Heart right ventricle (tissue), 16 donors: ENCODE measurements at regions not wholly inside any gene's neighbourhood (a gene's known extent, or its start where the extent isn't known, plus 50 kb on each side); places are given as distances from the start of the nearest gene placed in this dataset.

Experiments
- ATAC-seq, 8 donors: fragments of 200-7000 bp; cut with Tn5 transposase; one replicate each; pipeline ENCODE4 v1.9.1; 2020; ENCODE audit warnings: mild to moderate bottlenecking in 8 of 8, moderate library complexity in 8 of 8, moderate number of reproducible peaks in 1 of 8
- DNase-seq, 2 donors: peaks; one replicate each; pipeline ENCODE4 v3.0.0-alpha.2; 2020
- H3K27ac ChIP-seq, 10 donors: fragments of 200-600 bp; sonication (generic) in 2 of 10; one replicate each; pipeline versions ENCODE4 v1.5.0 to v1.8.0; 2020 to 2022; ENCODE audit warnings: mild to moderate bottlenecking in 3 of 10
- H3K27me3 ChIP-seq, 7 donors: fragments of 200-600 bp; one replicate each; pipeline ENCODE4 v1.8.0; 2021 to 2022; ENCODE audit warnings: mild to moderate bottlenecking in 2 of 7
- H3K36me3 ChIP-seq, 9 donors: fragments of 200-600 bp; sonication (generic) in 1 of 9; one replicate each; pipeline versions ENCODE4 v1.5.0 to v1.8.0; 2020 to 2022; ENCODE audit warnings: mild to moderate bottlenecking in 2 of 9
- H3K4me1 ChIP-seq, 9 donors: fragments of 200-600 bp; sonication (generic) in 1 of 9; one replicate each; pipeline versions ENCODE4 v1.5.0 to v1.8.0; 2020 to 2022; ENCODE audit warnings: mild to moderate bottlenecking in 4 of 9
- H3K4me3 ChIP-seq, 10 donors: fragments of 200-600 bp; sonication (generic) in 2 of 10; one replicate each; pipeline versions ENCODE4 v1.5.0 to v1.8.0; 2020 to 2022; ENCODE audit warnings: mild to moderate bottlenecking in 7 of 10, moderate library complexity in 2 of 10
- H3K9me3 ChIP-seq, 11 donors: fragments of 200-600 bp in 10 of 11; sonication (generic) in 2 of 11; one replicate each; pipeline versions ENCODE4 v1.5.0 to v1.8.0; 2013 to 2022; ENCODE audit warnings: mild to moderate bottlenecking in 2 of 11, control low read depth in 1 of 11, moderate library complexity in 1 of 11
- CTCF ChIP-seq, 9 donors: fragments of 200-600 bp; sonication (generic) in 2 of 9; IDR thresholded peaks; one replicate each; pipeline versions ENCODE4 v1.5.0 to v1.8.0; 2021 to 2022; ENCODE audit warnings: antibody characterized with exemption in 9 of 9, mild to moderate bottlenecking in 5 of 9, moderate library complexity in 1 of 9
- WGBS, 2 donors: extraction: QIAGEN DNeasy Blood & Tissue Kit; methylation state at CpG; one replicate each; pipeline ENCODE4 v1.1.7; 2013; ENCODE audit warnings: inconsistent platforms in 1 of 2; 5-methylcytosine and 5-hydroxymethylcytosine counted together
- intact Hi-C, 10 donors: fragments of 100-400 bp; cut with DNase I; formaldehyde crosslinking; loops; one replicate each; pipeline versions ENCODE4 v1.11.1 to v1.14.2; 2022
- donor health status: Arrhythmogenic right ventricular cardiomyopathy.
- donor health status: ischemic (EF 13 %, LVEDD 7.1; RV severe dilation, severe dysfunction).
- donor health status: healthy with polysubstance abuse.
- donor health status: DM: no; HTN: yes; CAD: no.
- donor health status: DM: no; HTN: no; CAD: no.
- donor health status: ischemic (EF 25% LVEDD 6.9; RV normal size, moderate dysfunction).
- donor health status: ischemic (EF 25% LVEDD 5.7; RV mildly dilated, moderate dysfunction).
- donor health status: healthy.
- donor health status: DM: yes; HTN: yes; CAD: no.
- donor health status: Ischemic cardiomyopathy.
- donor health status: ischemic (EF 35%, LVEDD 5.7; RV mildly dilated, moderate dysfunction).
- donor health status: nonischemic (EF 11% LVEDD 7.7; RV severe dilation, severe dysfunction).
- donor health status: DM: yes; HTN: yes; CAD: no.
- donor health status: PGD.
- donor health status: ischemic (EF 29% LVEDD 5.4; RV normal size, mild dysfunction).
- donor health status: nonischemic (EF 23%, LVEDD 6.1; RV moderate dilation, normal function).

DNA sequence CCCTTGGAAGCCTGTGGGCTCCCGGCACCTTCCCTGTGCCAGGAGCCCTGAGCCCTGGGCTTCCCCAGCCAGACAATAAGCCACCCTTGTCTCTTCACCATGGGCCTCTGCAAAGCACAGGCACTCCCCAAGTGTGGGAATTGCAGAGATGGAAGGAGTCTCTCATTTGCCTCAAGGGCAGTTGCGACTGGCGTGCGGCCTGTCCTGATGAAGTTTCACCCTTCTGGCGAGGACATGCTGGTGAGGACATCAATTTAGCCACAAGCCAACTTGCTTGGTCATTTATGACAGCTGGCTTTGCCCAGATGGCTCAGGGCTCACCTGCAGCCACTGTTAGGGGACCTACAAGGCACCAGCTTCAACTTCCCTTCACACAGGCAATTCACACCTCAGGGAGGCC lies 180.2 kb downstream of the ANAPC1 start:
- no peak for ATAC-seq
- H3K4me3 ChIP-seq, result no peak overlapping the region
- no peaks in the 10 kb centered on the region for H3K36me3 ChIP-seq
- intact Hi-C loops, result loop anchor here in 4 of 10 donors (5.0 to 10.0 kb wide), 2 partner anchors 581 to 589 kb away; partner anchors contain the start of gene BCL2L11 (in 1 of the 4)
- no peak for DNase-seq
- whole genome bisulfite sequencing, 2 donors, result 88 to 96% methylated on average over 5 of the region's 5 CpGs
- no peaks in the 10 kb centered on the region for H3K27me3 ChIP-seq
- H3K27ac ChIP-seq, result no peak overlapping the region
- TF ChIP-seq CTCF (IDR thresholded peaks at IDR 0.05), result no peak
- peaks cover 0 to 58% (median 10%) of the 10 kb centered on the region in 9 donors for H3K4me1 ChIP-seq
- H3K9me3 ChIP-seq, result no peaks in the 10 kb centered on the region

DNA sequence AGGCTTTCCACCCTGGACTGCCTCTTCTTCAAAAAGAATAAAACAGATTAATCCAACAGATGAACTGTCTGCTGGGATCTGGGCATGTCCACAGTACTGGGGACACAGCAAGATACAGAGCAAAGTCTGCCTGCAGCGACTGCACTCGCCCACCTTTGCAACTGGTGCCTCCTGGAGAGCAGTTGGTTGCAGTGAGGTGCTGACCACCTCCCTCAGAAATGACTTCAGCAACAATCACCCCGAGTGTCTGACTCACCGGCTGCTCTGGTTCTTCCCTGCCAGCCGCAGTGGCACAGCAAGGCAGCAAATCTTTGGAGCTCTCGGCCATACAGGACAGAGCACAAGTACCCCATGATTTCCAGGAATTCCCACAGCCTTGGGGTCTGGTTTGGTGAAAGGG lies 179.7 kb downstream of the ANAPC1 start:
- no peaks in the 10 kb centered on the region for H3K27me3 ChIP-seq
- DNase-seq (no peak), ATAC-seq (no peak)
- 91 to 94% methylated on average over 6 of the region's 6 CpGs for WGBS, 2 donors
- TF ChIP-seq CTCF (IDR thresholded peaks at IDR 0.05), result no peak
- no peak overlapping the region for H3K27ac ChIP-seq
- no peaks in the 10 kb centered on the region for H3K36me3 ChIP-seq
- intact Hi-C loops, result loop anchor here in 4 of 10 donors (5.0 to 10.0 kb wide), 2 partner anchors 582 to 589 kb away; partner anchors contain the start of gene BCL2L11 (in 1 of the 4)
- H3K4me1 ChIP-seq, result peaks cover 0 to 53% (median 9%) of the 10 kb centered on the region in 9 donors
- H3K9me3 ChIP-seq, result no peaks in the 10 kb centered on the region
- no peak overlapping the region for H3K4me3 ChIP-seq

DNA sequence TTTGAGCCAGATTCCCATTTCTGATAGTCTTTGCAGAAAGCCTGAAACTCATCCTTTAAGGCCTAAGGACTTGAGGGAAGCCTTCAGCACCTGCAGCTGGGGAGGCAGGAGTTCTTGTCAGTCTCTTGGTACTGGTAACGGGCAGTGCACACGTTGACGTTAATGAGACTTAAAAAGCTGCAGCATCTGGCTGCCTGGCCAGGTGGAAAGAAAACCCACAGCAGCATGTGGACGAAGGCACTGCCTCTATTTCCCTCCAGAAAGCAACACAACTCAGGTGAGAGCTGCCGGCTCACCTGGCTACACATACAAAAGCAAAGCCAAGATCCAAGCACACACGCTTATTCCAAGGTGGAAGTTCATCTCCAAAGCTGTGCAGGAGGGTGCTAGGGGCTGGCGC lies 178.8 kb downstream of the ANAPC1 start:
- Histone ChIP-seq H3K27me3 (no peaks in the 10 kb centered on the region), H3K4me3 (no peak overlapping the region), H3K36me3 (no peaks in the 10 kb centered on the region), H3K9me3 (no peaks in the 10 kb centered on the region), H3K27ac (no peak overlapping the region), H3K4me1 (peaks cover 0 to 46% (median 12%) of the 10 kb centered on the region in 9 donors)
- intact Hi-C loops, result loop anchor here in 3 of 10 donors (10.0 kb wide), 1 partner anchor 590 kb away; no protein-coding TSS in a partner anchor
- DNase-seq, result no peak
- no peak for TF ChIP-seq CTCF (IDR thresholded peaks at IDR 0.05)
- ATAC-seq, result no peak
- 92 to 97% methylated on average over 7 of the region's 7 CpGs for WGBS, 2 donors

DNA sequence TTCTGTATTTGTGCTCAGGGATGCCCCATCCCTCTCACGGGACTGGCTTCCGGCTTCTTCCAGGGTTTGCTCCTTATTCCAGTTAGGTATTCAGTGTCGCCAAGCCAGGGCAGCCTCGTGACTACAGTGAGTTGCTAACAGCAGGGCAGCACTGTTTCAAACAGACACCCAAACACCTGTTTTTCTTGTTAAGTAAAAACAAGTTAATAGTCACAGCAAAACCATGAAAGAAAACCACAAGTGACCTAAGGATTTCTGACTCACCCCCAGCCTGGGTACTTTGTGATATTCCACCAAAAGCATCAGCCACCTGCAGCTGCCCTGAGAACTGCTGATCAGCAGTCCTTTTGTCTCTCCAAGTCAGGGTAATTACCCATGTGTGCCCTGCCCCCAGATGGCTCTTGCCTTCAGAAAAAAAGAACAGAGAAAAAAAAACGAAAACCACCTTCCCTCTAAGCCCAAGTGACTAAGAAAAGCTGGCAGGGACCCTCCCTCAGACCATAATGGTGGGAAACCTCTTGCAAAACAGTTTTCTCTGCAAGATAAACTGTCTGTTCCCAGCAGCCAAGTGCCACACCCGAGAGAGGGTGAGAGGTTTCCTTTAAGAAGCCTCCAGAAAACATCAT lies 178.2 kb downstream of the ANAPC1 start:
- Histone ChIP-seq H3K27ac (no peak overlapping the region), H3K4me1 (peaks cover 0 to 42% (median 12%) of the 10 kb centered on the region in 9 donors), H3K4me3 (no peak overlapping the region), H3K9me3 (no peaks in the 10 kb centered on the region), H3K36me3 (no peaks in the 10 kb centered on the region), H3K27me3 (no peaks in the 10 kb centered on the region)
- 67 to 75% methylated on average over 6 of the region's 6 CpGs for WGBS, 2 donors
- no peak for TF ChIP-seq CTCF (IDR thresholded peaks at IDR 0.05)
- DNase-seq (no peak), ATAC-seq (peak in 1 of 8 donors; percentile 20)
- intact Hi-C loops, result loop anchor here in 3 of 10 donors (10.0 kb wide), 1 partner anchor 591 kb away; no protein-coding TSS in a partner anchor
